ENCODE measurements at regions not wholly inside any gene's neighbourhood (a gene's known extent, or its start where the extent isn't known, plus 50 kb on each side); places are given as distances from the start of the nearest gene placed in this dataset.
A peak's percentile ranks its signal among the peaks of the same experiment; 100 is the strongest.

DNA sequence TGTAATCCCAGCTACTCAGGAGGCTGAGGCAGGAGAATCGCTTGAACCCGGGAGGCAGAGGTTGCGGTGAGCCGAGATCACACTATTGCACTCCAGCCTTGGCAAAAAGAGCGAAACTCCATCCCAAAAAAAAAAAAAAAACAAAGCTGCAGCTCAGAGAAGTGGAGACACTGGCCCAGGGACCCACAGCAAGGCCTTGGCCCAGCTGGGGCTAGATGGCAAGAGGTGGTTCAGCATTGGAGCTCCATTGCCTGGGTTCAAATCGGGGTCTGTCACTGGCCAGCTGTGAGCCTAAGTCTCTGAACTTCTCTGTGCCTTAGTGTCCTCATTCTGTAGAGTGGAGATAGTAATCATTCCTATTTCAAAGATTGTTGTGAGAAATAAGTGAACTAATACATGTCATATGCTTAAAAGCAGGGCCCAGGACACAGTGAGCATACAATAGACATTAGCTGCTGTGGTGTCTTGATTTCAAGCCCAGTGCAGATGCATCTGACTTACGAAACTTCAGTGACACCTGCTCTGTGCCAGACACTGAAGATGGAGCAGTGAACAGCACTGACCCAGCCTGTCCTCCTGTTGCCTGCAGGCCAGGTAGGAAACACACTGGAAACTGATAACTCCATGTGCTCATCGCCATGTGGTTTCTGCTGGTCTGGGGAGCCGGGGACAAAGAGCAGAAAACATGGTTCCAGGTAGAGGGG, 127.7 kb downstream of the C9orf50 start:
- FAIRE-seq (no peak), DNase-seq (ENCODE audit: low read depth) (no peak)
- Histone ChIP-seq H3K4me3 (ENCODE audit: low read depth, low read length) (no peak overlapping the region), H3K36me3 (ENCODE audit: control insufficient read depth, insufficient read depth, low read length) (peaks cover 2% of the 10 kb centered on the region), H3K27me3 (ENCODE audit: control insufficient read depth, insufficient read depth, low read length) (no peaks in the 10 kb centered on the region)
- TF ChIP-seq CTCF (IDR thresholded peaks at IDR 0.05; ENCODE audit: insufficient read depth, low read length, severe bottlenecking) = no peak

GRCh38 chr9:129491487-129491855, 129.4 kb downstream of the C9orf50 start:
- FAIRE-seq (no peak), DNase-seq (ENCODE audit: low read depth) (no peak)
- no peak overlapping the region for H3K4me3 ChIP-seq (ENCODE audit: low read depth, low read length)
- no peaks in the 10 kb centered on the region for H3K27me3 ChIP-seq (ENCODE audit: control insufficient read depth, insufficient read depth, low read length)
- peaks cover 2% of the 10 kb centered on the region for H3K36me3 ChIP-seq (ENCODE audit: control insufficient read depth, insufficient read depth, low read length)
- no peak for TF ChIP-seq CTCF (IDR thresholded peaks at IDR 0.05; ENCODE audit: insufficient read depth, low read length, severe bottlenecking)

GRCh38 chr9:129490583-129491486, 130.1 kb downstream of the C9orf50 start:
- no peak for TF ChIP-seq CTCF (IDR thresholded peaks at IDR 0.05; ENCODE audit: insufficient read depth, low read length, severe bottlenecking)
- Histone ChIP-seq H3K36me3 (ENCODE audit: control insufficient read depth, insufficient read depth, low read length) (peaks cover 2% of the 10 kb centered on the region), H3K27me3 (ENCODE audit: control insufficient read depth, insufficient read depth, low read length) (no peaks in the 10 kb centered on the region), H3K4me3 (ENCODE audit: low read depth, low read length) (no peak overlapping the region)
- DNase-seq (ENCODE audit: low read depth) = no peak
- no peak for FAIRE-seq

DNA sequence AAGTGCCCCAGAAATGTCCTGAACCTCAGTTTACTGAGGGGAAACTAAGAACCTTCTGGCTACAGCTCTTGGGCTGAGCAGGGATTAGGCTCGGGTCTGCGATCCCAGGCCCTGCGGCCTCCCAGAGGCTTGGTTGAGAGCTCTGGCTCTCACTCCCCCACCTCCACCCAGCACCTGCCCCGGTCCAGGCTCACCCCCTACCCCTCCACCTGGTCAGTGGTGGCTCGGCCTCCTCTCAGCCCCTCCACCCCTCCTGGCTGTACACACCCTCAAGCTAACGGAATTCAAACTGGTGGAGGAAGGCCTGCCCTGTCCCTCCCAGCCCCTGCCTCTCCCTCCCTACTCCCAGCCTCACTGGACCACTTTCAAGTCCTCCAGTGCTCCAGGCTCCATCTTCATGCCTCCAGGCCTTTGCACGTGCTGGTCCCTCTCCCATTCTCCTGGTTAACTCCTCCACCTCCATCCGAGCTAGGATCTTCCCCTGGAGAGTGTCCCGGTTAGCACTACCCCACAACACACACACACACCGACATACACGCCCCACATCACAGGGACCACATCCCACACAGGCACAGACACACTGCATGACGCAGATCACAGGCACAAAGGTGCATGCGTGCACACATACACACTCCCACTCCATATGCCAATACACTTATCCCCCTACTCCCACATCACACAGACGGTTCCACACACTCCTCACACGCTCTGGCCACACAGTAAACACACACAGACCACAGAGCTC, 130.9 kb downstream of the C9orf50 start:
- no peak for DNase-seq (ENCODE audit: low read depth)
- Histone ChIP-seq H3K36me3 (ENCODE audit: control insufficient read depth, insufficient read depth, low read length) (peaks cover 2% of the 10 kb centered on the region), H3K4me3 (ENCODE audit: low read depth, low read length) (peak overlapping the region; percentile 25), H3K27me3 (ENCODE audit: control insufficient read depth, insufficient read depth, low read length) (no peaks in the 10 kb centered on the region)
- FAIRE-seq = no peak
- TF ChIP-seq CTCF (IDR thresholded peaks at IDR 0.05; ENCODE audit: insufficient read depth, low read length, severe bottlenecking) = no peak

DNA sequence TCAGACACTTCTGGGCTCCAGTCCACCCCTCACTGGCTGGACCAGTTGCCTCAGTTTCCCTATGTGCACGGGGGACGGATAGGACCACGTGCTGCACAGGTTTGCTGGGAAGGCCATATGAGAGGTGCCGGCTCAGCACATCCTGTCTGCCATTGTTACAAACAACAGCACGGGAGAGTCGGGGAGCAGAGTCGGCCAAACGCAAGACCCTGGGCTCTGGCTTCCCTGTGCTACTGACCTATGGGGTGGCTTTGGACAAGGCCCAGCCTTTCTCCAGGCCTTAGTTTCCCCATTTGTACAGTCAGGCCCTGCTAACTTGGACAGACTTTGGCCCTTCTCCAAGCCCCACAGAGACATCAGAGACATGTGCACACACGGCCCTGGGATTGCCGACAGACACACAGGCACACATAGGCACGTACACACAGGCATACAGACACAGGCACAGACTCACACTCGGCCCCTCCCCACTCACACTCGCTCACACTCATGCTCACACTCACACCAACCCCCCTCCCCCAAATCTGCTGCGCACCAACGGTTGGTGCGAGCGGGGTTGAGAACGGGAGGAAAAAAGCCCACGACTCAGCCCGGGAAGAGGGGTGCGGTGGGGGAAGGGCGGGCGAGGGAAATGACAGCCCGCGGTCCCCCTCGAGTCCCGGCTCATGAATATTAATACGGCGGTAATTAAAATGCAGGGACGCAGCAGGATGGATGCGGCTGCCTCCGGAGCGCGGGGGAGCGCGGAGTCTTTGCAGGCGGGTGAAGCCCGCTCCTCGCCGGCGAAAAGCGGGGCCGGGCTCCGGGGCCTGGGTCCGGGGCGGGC, 133.0 kb downstream of the C9orf50 start:
- Histone ChIP-seq H3K36me3 (ENCODE audit: control insufficient read depth, insufficient read depth, low read length) (no peaks in the 10 kb centered on the region), H3K27me3 (ENCODE audit: control insufficient read depth, insufficient read depth, low read length) (no peaks in the 10 kb centered on the region), H3K4me3 (ENCODE audit: low read depth, low read length) (peak overlapping the region; percentile 17)
- peak; percentile 7 for FAIRE-seq
- DNase-seq (ENCODE audit: low read depth) = peak; percentile 75
- TF ChIP-seq CTCF (IDR thresholded peaks at IDR 0.05; ENCODE audit: insufficient read depth, low read length, severe bottlenecking) = no peak
